ENCODE measurements at regions not wholly inside any gene's neighbourhood (a gene's known extent, or its start where the extent isn't known, plus 50 kb on each side); places are given as distances from the start of the nearest gene placed in this dataset.

GRCh38 chr14:82046512-82047226 lies 513.0 kb upstream of the SEL1L start:
- TF ChIP-seq, protein P1, sequence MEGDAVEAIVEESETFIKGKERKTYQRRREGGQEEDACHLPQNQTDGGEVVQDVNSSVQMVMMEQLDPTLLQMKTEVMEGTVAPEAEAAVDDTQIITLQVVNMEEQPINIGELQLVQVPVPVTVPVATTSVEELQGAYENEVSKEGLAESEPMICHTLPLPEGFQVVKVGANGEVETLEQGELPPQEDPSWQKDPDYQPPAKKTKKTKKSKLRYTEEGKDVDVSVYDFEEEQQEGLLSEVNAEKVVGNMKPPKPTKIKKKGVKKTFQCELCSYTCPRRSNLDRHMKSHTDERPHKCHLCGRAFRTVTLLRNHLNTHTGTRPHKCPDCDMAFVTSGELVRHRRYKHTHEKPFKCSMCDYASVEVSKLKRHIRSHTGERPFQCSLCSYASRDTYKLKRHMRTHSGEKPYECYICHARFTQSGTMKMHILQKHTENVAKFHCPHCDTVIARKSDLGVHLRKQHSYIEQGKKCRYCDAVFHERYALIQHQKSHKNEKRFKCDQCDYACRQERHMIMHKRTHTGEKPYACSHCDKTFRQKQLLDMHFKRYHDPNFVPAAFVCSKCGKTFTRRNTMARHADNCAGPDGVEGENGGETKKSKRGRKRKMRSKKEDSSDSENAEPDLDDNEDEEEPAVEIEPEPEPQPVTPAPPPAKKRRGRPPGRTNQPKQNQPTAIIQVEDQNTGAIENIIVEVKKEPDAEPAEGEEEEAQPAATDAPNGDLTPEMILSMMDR (IDR thresholded peaks at IDR 0.05; ENCODE audit: low read depth, low read length): no peak
- TF ChIP-seq POLR2A (IDR thresholded peaks at IDR 0.05; ENCODE audit: extremely low read depth, insufficient read length): no peak
- TF ChIP-seq, protein P2, sequence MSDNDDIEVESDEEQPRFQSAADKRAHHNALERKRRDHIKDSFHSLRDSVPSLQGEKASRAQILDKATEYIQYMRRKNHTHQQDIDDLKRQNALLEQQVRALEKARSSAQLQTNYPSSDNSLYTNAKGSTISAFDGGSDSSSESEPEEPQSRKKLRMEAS (IDR thresholded peaks at IDR 0.05; ENCODE audit: low read depth, low read length): no peak

Data from NB4 (cell line).